Right kidney (tissue), 1 donor: ENCODE measurements at regions not wholly inside any gene's neighbourhood (a gene's known extent, or its start where the extent isn't known, plus 50 kb on each side); places are given as distances from the start of the nearest gene placed in this dataset.

Source experiments
- DNase-seq: peaks from one replicate; pipeline ENCODE4 v3.0.0-alpha.2; 2016

- no peak for DNase-seq
Observed at GRCh38 chr18:22858121-22858520, 75.0 kb upstream of the RBBP8 start.

DNA sequence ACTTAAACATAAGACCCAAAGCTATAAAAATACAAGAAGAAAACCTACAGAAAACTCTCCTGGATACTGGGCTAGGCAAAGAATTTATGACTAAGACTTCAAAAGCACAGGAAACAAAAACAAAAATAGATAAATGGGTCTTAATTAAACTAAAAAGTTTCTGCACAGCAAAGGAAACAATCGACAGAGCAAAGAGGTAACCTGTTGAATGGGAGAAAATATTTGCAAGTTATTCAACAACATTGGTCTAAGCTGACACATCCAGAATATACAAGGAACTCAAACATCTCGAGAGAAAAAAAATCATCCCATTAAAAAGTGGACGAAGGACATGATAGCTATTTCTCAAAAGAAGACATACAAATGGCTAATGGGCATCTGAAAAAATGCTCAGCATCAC, 72.3 kb upstream of the RBBP8 start:
- DNase-seq: no peak

- no peak for DNase-seq
Observed at GRCh38 chr18:22865354-22866116, 67.6 kb upstream of the RBBP8 start.

- DNase-seq: no peak
Observed at GRCh38 chr18:22868831-22869230, 64.3 kb upstream of the RBBP8 start.

GRCh38 chr18:22871809-22872525, 61.2 kb upstream of the RBBP8 start:
- DNase-seq: no peak

DNA sequence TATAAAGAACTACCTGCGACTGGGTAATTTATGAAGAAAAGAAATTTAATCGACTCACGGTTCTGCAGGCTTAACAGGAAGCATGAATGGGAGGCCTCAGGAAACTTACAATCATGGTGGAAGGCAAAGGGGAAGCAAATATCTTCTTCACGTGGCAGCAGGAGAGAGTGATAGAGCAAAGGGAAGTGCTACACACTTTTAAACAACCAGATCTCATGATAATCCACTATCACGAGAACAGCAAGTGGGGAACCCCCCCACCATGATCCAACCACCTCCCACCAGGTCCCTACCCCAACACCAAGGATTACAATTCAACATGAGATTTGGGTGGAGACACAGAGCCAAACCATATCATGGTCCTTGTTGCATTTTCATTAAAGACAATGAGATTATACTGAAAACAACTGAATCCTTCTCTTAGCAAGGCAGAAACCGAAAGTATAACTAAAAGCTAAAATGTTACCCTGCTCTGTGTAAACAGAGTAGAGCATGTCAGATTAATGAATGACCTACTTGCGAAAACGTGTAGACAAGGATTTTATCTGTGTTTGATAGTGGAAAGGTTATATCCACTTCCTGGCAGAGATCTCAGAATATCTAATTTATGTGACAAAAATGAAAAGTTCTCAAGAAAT, 60.1 kb upstream of the RBBP8 start:
- no peak for DNase-seq

DNA sequence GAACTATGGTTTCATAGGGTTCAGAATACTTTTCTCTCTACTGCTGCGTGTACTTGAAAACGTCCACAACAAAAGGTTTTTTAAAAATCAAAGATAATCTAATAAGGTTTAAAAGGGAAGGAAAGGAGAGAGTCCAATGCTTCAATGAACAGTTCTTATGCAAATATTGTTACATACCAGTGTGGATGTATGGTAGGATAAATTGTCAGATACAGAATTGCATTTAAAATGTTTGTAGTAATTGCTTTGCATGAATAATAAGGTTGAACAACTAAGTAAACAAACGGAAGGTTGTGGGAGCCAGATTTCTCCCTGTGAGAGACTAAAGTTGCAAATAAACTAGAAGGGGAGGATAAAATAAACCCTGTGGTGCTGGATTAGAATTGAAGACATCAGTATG, 53.8 kb upstream of the RBBP8 start:
- DNase-seq: no peak

GRCh38 chr18:22882084-22882483, 51.0 kb upstream of the RBBP8 start:
- DNase-seq: no peak

- no peak for DNase-seq
Observed at GRCh38 chr18:22883179-22883578, 49.9 kb upstream of the RBBP8 start.
